ENCODE measurements at regions not wholly inside any gene's neighbourhood (a gene's known extent, or its start where the extent isn't known, plus 50 kb on each side); places are given as distances from the start of the nearest gene placed in this dataset.
A peak's percentile ranks its signal among the peaks of the same experiment; 100 is the strongest.

DNA sequence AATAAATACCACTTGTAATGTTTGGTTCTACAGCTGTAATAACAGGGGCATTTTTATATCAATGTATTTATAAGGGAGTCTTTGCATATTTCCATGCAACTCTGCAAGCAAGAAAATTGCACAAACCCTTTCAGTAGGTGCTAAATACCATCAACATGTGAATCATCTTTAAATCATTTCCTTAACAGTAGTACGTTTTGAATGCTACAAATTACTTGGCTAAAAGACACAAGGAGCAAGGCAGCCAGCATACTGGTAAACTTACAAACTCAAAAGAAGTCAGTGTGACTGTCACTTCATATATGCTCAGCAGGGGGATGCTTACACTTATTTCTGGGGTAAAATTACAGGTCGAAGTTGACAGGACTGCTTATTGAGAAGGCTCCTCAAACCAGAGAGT is 402.4 kb downstream of the EFNB2 start:
- DNase-seq (ENCODE audit: low read depth, low spot score) = no peak

DNA sequence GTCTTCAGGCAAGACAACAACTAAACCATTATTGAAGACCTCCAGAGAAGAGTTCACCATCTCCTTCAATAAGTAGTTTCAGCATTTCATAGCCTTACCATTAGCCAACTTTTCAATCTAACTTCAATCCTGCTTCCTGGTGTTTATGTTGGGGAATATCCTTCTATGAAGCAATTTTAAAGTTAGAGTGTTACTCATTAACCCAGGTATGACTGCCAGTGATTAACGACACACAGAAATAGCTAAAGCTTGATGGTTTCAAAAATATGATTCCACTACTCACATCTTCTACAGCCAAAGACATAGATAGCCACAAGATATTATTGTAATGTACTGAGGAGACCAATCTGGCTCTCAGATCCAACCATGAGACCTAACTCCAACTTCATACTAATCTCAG is 403.2 kb downstream of the EFNB2 start:
- no peak for DNase-seq (ENCODE audit: low read depth, low spot score)

DNA sequence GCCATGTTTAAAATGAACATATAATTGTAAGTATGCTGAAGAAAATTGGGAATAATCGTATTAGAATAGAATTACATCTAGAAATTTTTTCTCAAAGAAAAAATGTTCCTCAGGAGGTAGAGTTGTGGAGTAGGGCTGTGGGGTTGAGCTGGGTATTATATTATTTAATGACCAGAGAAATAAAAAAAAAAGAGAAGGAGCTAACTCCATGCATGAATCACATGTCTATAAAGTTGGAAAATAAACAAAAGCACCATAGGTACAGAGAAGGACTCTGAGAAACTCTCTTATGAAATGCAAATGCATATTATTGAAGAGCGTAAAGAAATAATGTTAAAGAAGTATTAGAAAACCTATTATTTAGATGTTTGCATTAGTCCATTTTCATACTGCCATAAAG is 405.5 kb downstream of the EFNB2 start:
- no peak for DNase-seq (ENCODE audit: low read depth, low spot score)

DNA sequence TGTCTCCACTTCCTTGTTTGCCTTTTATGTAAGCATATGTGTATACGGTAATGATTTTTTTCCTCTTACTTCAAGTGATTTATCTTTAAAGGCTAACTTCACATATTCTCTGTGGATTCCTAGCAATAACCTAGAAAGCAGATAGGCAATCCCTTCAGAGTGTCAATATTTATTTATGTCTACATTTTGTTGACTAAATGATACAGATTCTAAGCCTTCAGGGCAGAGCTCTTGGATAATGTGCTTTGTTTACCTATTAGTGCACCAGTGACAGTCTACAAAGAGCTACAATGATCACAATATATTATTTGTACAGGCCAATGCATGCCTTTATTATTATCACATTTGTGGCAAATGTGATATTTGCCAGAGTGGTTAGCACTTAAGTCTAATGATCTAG is 406.2 kb downstream of the EFNB2 start:
- no peak for DNase-seq (ENCODE audit: low read depth, low spot score)

DNA sequence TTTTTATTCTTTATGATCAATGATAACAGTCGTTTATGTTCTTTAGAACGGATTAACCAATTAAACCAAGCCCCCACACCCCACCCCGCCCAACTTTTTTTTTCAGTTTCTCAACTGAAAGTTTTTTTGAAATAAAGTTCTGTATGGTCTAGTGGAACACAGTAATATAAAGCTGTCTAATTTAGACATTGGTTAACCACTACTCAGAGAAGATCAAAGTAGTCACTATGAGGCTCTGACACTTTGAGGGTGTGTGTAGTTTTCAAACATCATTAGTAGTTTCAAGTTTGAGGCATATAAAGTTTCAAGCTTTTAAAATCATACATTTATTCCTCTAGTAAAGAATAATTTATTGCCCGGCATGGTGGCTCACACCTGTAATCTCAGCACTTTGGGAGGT is 413.2 kb downstream of the EFNB2 start:
- DNase-seq (ENCODE audit: low read depth, low spot score) = no peak

DNA sequence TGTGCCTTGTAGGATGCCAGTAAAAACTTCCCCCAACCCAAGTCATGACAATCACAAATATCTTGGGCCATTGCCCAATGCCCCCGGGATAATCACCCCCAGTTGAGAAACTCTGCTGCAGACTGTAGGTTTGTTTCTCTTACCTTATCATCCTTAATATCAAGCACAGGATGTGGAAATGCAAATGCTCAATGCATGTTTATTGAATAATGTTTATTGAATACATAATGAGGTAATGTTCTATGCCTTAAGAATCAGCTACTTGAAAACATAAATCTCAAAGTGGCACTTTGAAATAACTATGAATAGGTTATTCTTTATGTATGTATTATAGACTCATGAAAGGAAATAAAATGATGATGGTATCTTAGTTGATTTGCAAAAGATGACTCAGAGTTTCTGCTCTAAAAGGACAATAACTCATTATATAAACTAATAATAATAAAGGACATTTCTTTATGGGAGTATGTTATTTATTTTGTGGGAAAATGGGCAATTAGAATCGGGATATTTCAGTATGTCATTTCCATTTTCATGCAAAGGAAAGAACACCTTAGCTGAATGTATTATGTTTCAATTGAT is 414.2 kb downstream of the EFNB2 start:
- no peak for DNase-seq (ENCODE audit: low read depth, low spot score)

DNA sequence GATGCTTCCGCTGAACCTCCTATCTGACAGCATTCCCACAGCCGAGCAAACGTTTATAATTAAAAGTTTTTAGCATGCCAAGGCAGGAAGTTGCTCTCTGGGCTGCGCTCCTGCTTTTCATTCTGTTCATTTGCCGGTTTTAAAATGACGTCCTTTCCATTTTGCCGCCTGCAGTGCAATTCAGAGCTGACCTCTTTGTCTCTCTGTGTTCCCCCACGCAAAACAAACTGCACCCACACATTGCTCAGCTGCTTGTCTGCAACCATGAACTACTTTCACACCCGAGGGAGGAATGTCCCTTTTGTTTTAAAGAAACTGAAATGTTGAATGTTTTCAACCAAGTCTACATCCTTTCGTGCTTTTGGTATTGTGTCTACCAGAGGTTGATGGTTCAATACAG is 416.5 kb downstream of the EFNB2 start:
- no peak for DNase-seq (ENCODE audit: low read depth, low spot score)

DNA sequence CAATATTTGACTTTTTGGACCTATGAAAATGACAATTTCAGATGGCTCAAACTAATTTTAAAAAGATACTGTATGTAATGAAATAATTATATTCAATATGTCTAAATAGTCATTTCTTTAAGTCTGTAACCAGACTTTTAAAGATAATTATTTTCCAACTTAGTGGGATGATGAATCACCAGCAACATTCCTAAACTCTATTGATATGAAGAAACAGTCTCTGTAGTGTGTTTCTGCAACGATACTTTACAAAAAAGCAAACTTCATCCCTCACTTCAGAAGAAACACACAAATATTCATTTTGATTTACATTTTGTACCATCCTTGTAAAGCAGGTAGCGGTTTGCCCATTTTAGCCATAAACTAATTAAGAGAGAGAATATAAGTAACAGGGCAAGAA is 417.4 kb downstream of the EFNB2 start:
- no peak for DNase-seq (ENCODE audit: low read depth, low spot score)

DNA sequence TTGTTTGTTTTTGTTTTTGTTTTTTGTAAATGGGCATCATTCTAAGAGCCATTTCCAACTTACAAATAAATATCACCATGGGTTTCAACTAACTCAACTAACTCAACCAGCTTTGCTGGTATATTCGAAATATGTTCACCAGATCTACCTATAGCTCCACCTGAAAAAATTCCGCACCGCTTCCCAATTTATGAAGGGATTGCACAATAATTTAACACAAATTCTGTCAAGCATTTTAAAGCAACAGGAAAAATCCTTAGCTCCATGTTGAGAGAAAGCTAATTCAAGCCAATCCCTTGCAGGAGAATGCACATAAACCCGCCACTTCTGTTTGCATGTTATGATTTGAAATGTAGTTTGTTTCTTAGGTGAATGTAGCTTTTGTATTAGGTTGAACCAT is 417.8 kb downstream of the EFNB2 start:
- no peak for DNase-seq (ENCODE audit: low read depth, low spot score)

DNA sequence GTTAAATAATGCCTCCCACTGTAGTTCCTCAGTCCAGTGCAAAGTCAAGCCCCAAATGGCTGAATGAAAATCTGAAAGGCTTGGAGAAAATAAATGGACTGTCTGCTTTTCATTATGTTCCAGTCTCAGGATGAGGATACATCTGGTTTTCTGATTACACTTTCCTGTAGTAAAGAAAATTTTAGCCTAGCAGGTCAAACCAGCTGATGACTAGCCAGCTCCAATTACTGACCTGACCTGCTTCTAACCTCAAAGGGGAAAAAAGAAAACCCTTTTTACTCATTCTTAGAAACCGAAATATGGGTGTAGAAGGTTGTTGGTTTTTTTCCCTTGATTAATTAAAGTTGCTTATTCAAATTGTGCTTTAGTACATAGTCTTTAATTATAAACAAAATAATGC is 418.4 kb downstream of the EFNB2 start:
- no peak for DNase-seq (ENCODE audit: low read depth, low spot score)

DNA sequence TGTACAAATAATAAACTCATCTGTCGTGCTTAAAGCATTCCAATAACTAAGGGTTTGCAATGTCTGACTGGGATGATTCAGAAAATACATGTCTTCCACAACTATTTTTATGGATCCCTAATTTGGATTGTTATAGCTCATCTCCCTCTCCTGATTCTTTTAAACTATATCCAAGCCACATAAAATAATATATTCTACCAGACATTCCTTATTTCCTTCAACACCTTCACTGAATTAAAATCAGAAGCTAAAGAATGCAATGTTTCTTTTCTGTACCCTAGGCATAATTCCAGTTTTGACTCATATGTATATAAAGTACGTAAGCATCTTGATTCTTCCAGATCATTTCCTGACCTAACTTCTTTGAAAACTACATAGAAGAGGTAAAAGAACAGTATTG is 420.4 kb downstream of the EFNB2 start:
- DNase-seq (ENCODE audit: low read depth, low spot score) = no peak

DNA sequence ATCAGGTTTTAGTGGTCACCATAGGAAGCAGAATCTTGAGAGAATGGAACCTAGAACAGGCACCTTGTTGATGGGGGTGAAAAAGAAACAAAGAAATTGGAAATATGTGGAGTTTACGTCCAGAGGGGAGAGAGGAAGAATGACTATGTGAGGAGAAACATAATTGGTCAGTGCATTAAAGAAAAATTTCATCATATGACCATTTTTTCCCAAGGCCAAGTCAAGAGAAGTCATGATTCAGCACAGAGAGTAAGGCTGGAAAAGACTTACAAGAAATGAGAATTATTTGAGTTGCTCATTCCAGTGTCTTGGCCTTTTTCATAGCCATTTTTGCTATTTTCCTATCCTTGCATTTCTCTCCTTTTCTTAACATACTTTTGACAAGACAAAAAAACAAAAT is 421.7 kb downstream of the EFNB2 start:
- DNase-seq (ENCODE audit: low read depth, low spot score) = no peak

DNA sequence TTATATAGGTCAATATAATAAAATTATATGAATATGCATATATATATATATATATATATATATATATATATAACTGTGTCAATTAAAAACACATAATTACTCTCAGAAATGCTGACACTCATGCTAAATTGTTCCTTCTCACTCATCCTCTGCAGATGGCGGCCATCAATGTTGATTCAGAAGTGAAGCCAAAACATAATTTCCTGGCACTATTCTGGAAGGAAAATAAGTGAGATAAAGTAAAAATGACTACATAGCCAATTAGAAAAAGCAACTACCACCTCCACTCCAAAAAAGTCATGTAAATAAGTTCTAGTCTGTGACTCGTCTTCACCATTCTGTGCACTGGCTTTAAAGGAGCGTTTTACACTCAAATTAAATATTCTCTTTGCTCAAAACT is 423.3 kb downstream of the EFNB2 start:
- DNase-seq (ENCODE audit: low read depth, low spot score) = no peak

DNA sequence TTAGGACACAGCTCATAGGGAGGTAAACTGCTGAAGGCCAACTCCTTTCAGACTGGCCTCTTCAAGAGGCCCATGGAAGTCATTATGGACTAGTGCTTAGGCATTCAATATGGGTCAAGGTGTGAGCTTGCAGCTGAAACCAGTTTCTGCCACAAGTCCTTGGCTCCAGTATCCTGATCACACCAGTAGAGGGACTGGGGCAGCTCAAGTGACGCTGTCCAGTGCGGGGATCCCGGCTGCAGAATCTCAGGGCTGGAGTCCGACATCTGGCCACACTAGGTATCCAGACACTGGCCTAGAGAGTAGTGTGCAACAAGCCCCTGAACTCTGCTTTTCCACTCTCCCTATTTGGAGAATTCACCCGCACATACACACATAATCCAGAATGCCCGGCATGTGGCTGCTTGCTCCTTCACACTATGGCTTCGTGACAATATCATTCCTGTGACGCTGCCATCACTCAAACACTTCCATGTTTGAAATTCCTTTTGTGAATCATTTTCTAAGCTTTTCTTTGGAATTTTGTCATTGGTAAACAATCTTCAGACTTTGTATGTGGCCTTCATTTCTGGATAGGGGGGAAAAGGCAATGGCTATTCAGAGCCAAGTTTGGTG is 425.1 kb downstream of the EFNB2 start:
- peak; percentile 57 for DNase-seq (ENCODE audit: low read depth, low spot score)

DNA sequence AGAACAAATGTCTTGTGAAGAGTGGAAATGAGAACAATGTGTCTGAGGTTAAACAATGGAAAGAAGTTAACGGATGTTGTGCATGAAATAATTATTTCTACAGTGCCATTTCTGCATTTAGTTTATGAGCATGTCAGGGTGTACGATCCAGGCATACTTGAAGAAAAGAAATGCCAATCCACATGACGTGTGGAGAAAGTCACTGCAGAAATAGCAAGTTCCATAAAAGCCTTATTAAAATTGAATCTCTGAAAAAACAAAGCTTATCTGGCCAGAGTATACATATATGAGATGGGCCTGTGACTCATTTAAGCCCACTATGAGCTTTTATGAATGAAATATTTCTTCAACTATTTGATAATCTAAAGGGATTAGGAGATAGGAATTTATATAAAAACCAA is 426.1 kb downstream of the EFNB2 start:
- DNase-seq (ENCODE audit: low read depth, low spot score) = no peak

DNA sequence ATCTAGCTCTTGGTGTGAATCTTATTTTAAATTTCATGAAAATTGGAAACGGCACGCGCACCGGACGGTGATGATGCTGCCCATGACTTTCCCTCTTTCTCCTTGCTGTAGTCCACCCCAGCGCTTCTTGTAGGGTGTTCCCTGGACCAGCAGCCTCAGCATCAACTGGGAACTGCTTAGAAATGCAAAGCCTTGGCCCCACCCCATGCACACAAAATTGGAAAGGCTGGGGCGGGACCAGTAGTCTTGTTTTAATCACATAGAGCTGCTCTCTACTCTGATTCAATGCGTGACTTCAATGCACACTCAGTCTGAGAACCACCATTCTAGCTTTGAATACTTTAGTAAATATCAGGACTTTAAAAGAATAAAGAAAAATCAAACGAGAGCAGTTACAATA is 427.1 kb downstream of the EFNB2 start:
- DNase-seq (ENCODE audit: low read depth, low spot score) = no peak

DNA sequence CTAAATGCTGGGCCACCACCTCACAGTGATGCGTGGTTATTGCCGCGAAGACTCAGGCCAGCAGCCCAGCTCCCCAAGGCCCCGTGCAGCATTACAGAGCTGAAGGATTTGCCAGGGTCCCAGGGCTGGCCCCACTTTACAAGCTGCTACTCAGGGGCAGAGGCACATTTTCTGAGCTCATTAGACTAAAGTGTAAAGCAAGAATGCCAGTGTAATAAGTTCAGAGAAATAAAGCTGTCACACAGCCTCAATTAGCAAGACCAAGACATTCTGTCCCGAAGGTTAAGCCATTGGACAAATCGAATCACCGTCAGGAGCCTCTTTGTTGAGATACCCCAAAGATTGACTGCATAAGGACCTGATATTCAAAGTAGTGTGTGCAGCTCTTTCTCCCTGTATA is 428.4 kb downstream of the EFNB2 start:
- no peak for DNase-seq (ENCODE audit: low read depth, low spot score)

DNA sequence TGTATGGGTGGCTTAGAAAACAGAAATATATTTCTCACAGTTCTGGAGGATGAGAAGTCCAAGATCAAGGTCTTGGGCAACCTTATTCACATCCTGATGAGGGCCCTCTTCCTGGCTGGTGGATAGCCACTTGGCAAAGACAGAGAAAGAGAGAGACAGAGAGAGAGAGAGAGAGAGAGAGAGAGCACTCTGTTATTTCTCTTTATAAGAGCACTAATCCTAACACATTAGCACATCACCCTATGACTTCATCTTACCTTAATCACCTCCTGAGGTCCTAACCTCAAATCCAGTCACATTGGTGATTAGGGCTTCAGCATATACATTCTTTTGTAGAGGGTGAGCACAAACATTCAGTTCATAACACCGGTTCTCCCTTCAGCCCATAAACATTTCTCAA is 430.3 kb downstream of the EFNB2 start:
- no peak for DNase-seq (ENCODE audit: low read depth, low spot score)

DNA sequence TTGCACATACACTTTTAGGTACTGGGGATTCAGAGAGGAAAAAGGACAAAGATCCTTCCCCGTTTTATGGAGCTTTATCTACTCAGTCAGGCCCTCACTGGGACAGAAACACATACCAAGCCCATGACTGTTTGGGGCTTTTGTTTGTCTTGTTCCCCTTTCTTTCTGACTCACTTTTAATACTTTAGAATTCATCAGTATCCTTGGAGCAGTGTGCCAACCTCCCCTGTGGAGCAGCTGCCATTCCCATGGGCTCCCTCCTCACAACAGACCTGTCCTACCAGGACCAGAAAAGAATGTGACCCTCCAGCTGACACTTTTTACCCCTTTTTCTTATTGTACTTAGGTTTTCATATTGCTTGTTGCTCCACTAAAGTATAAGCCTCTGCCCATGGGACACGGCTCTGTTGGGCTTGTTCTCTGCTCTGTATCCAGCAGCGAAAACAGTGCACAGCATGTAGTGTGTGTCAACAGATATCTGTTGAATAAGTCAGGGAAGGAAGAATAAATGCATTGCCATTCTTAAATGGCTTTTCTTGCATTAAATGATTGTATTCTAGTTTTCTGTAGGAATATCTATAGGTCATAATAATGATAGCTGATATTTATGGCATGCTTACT is 431.1 kb downstream of the EFNB2 start:
- DNase-seq (ENCODE audit: low read depth, low spot score) = peak; percentile 51

DNA sequence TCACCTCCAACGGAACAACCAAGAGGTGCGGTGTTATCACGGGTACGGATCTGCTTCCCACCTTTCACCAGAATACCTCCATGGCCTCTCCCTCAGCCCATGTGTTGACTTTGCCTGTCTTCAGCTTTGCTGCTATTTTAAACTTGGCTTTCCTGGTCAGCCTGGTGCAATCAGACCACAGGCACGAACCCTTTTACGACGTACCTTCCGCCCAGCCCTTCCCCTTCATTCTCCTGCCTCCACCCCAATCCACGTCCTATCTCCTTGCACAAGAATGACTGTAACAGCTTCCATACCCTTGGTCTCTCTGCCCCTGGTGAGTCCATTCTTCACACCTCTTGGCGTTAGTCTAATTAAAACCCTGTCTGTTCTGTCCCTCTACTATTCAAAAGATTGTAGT is 431.7 kb downstream of the EFNB2 start:
- peak; percentile 25 for DNase-seq (ENCODE audit: low read depth, low spot score)

DNA sequence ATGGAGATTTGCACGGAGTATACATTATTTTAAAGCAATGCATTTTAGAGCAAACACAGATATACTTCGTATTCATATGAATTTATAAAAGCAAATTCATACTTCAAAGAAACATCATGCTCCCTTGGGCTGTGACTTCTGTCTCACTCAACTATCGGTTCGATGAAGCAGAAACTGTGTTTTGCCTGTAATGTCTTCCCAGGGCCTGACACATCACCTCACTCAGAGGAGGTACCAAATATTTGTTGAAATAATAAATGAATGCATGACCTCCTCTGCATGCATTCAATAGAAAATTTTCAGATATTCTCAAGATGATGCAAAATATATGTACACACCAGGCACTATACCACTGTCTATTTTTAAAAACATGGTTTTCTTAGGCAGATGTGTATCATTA is 432.7 kb downstream of the EFNB2 start:
- no peak for DNase-seq (ENCODE audit: low read depth, low spot score)

DNA sequence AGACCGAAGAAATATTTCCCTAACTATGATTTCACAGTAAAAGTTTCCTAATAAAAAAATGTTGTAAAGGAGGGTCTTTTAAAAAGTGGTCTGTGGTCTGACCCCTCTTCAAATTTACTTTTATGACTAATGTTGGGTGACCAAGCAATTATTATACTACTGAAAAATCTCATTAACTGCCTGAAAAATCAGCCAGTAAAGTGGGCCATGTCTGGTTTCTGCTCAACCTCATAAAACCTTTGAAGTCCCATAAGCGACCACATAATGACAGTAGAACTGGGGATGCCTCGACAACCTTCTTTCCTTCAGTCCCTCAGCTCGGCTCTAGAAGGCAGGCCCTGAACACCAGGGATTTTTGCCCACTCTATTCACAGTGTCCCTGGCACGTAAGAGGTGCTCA is 434.3 kb downstream of the EFNB2 start:
- DNase-seq (ENCODE audit: low read depth, low spot score) = no peak

DNA sequence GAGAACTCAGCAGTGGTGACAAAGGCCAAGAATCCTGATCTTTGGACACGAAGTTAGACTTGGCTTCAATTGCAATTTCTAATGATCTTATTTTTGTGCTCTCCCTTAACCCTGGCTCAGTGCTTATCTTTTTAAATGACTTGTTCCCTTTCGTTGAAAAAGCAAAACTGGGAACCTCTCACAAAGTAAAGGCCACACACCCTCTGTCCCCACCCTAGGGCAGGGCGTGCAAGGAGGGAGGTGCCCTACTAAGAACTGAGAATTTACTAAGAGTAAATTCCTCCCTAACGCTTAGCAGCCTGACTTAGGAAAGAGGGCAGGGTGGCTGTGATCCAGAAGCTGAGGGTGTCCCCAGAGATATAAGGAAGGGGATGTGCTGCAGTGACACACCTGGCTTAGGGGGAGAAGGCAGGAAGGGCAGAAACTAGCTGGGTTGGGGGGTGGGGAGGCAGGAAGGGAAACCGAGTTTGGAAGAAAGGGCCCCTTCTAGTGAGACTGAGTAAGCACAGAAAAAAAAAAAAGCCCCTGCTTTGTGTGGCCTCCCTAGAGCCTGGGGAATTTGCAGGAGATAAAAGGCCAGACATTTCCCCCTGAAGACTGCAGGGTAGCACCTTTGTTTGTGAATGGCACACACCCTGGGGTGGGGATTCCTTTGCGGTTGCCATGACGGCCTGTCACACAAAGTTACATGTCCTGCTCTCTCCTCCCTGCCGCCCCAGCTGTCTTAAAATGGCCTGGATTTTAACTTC is 435.1 kb downstream of the EFNB2 start:
- peak; percentile 92 for DNase-seq (ENCODE audit: low read depth, low spot score)

All from ELF-1 (cell line).